SH-SY5Y (cell line): ENCODE measurements at regions not wholly inside any gene's neighbourhood (a gene's known extent, or its start where the extent isn't known, plus 50 kb on each side); places are given as distances from the start of the nearest gene placed in this dataset.

Experiments used
- GATA2 ChIP-seq: IDR thresholded peaks from 2 replicates; pipeline ENCODE4 v1.6.1; 2011; ENCODE audit warnings: mild to moderate bottlenecking, low read depth, low read length
- GATA3 ChIP-seq: IDR thresholded peaks from 2 replicates; pipeline ENCODE4 v1.6.1; 2011; ENCODE audit warnings: low read depth, mild to moderate bottlenecking, low read length, moderate library complexity

- TF ChIP-seq GATA2 (no peak), GATA3 (no peak)
Measured at GRCh38 chr12:107347261-107347660, 253.9 kb upstream of the CRY1 start.
